ENCODE measurements at regions not wholly inside any gene's neighbourhood (a gene's known extent, or its start where the extent isn't known, plus 50 kb on each side); places are given as distances from the start of the nearest gene placed in this dataset.

DNA sequence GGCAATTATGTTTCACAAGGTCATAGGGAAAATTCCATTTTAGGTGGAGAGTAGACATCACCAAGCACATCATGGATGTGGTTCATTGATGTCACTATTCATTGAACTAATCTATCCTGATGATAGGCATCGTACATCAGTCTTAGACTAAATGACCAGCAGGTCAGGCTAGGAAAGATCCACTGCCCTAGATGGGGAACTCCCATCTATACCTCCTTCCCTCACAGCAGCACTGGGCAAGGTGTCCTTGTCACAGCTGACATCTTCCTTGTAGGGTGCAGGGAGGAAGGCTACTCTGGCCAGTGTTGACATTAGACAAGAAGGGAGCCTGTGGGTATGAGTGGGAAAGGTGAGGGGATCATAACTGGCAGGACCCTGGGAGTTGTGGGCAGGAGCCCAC is 63.8 kb upstream of the CAPRIN2 start:
- H3K4me1 ChIP-seq (ENCODE audit: control insufficient read depth in 2 of 2, insufficient read depth in 2 of 2, low read length in 2 of 2): no peaks in the 10 kb centered on the region
- no peaks in the 10 kb centered on the region for H3K36me3 ChIP-seq (ENCODE audit: control insufficient read depth in 2 of 2, insufficient read depth in 2 of 2, low read length in 2 of 2)
- H3K27me3 ChIP-seq (ENCODE audit: control insufficient read depth in 2 of 2, insufficient read depth in 2 of 2, low read length in 2 of 2): peaks cover 0 to 6% of the 10 kb centered on the region in 2 donors
- H3K9ac ChIP-seq (ENCODE audit: low read depth in 1 of 2, low read length in 2 of 2): no peak overlapping the region
- no peak overlapping the region for H3K4me3 ChIP-seq (ENCODE audit: low read length in 2 of 2)
- H3K27ac ChIP-seq (ENCODE audit: low read depth in 2 of 2, low read length in 2 of 2): no peak overlapping the region
- no peaks in the 10 kb centered on the region for H3K9me3 ChIP-seq (ENCODE audit: control insufficient read depth in 2 of 2, low read length in 2 of 2)

DNA sequence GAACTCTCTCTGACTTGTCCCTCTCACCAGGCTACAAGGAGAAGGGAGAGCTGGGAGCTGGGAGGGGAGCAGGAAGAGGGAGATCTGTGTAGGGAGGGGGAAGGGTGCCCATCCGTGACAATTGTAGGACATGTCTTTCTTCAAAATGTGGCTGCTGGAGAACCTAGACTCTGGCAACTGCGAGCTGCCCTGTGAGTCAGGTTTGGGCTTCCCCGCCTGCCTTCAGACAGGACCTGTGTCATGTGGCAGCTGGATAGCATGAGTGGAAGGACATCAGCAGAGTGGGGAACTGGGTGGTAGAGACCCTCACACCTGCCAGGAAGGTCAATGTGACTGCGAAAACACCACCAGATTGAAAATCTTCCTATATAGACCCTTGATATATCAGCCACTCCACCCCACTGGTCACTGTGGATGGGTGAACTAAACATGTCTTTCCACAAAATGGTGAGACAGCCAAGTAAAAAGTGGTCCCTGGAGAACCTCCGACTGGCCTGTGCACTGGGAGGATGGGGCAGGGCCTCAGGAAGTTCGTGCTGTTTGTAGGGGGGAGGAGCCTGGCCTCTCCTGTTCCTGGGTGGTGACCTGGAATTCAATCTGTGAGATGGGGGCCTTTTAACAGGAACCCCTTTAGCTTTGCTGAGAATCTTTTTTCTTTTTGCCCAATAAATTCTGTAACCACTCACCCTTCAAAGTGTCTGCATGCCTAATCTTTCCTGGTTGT is 62.2 kb upstream of the CAPRIN2 start:
- H3K36me3 ChIP-seq (ENCODE audit: control insufficient read depth in 2 of 2, insufficient read depth in 2 of 2, low read length in 2 of 2): no peaks in the 10 kb centered on the region
- H3K4me1 ChIP-seq (ENCODE audit: control insufficient read depth in 2 of 2, insufficient read depth in 2 of 2, low read length in 2 of 2): no peaks in the 10 kb centered on the region
- no peak overlapping the region for H3K27ac ChIP-seq (ENCODE audit: low read depth in 2 of 2, low read length in 2 of 2)
- no peak overlapping the region for H3K4me3 ChIP-seq (ENCODE audit: low read length in 2 of 2)
- peaks cover 0 to 6% of the 10 kb centered on the region in 2 donors for H3K27me3 ChIP-seq (ENCODE audit: control insufficient read depth in 2 of 2, insufficient read depth in 2 of 2, low read length in 2 of 2)
- H3K9ac ChIP-seq (ENCODE audit: low read depth in 1 of 2, low read length in 2 of 2): no peak overlapping the region
- no peaks in the 10 kb centered on the region for H3K9me3 ChIP-seq (ENCODE audit: control insufficient read depth in 2 of 2, low read length in 2 of 2)

DNA sequence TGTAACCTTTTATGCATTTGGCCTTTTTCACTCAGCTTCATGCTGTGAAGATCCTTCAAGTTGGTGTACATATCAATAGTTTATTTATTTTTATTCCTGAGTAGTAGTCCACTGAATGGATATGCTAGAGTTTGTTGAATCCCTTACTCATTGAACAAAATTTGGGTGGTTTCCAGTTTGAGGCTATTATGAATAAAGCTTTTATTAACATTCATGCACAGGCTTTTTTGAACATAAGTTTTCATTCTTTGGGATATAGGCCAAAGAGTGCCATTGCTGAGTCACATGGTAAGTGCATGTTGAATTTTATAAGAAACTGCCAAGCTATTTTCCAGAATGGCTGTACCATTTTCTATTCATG is 59.5 kb upstream of the CAPRIN2 start:
- H3K4me1 ChIP-seq (ENCODE audit: control insufficient read depth in 2 of 2, insufficient read depth in 2 of 2, low read length in 2 of 2): no peaks in the 10 kb centered on the region
- no peaks in the 10 kb centered on the region for H3K9me3 ChIP-seq (ENCODE audit: control insufficient read depth in 2 of 2, low read length in 2 of 2)
- H3K27me3 ChIP-seq (ENCODE audit: control insufficient read depth in 2 of 2, insufficient read depth in 2 of 2, low read length in 2 of 2): no peaks in the 10 kb centered on the region
- H3K4me3 ChIP-seq (ENCODE audit: low read length in 2 of 2): no peak overlapping the region
- H3K36me3 ChIP-seq (ENCODE audit: control insufficient read depth in 2 of 2, insufficient read depth in 2 of 2, low read length in 2 of 2): no peaks in the 10 kb centered on the region
- H3K9ac ChIP-seq (ENCODE audit: low read depth in 1 of 2, low read length in 2 of 2): no peak overlapping the region
- no peak overlapping the region for H3K27ac ChIP-seq (ENCODE audit: low read depth in 2 of 2, low read length in 2 of 2)

DNA sequence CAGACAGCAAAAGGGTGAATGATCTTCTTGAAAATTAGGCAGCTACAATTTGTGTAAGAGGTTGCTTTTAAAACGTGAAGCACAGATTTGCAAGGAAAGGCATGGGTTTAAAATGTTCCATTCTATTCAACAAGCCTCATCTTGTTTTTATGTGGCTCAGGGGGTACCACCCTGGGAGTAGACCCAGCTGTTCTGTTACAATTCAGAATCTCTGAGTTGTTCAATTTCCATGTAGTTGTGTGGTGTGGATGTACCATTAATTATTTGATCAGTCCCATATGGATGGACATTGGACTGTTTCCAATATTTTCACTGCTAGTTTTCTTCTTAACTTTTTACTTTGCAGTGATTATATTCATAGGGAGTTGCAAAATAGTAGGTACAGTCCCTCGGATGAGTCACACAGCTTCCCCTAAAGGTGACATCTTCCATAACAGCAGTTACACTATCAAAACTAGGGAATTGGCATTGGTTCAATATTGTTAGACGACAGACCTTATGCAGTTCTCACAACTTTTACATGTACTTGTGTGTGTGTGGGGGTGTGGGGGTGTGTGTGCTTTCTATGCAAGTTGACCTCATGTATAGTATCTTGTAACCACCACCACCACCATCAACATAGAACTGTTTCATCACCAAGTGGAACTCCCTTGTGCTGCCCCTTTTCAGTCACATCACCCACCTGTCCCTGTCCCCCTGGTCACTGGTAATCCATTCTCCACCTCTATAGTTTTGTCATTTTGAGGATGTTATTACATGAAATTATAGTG is 59.0 kb upstream of the CAPRIN2 start:
- Histone ChIP-seq H3K36me3 (ENCODE audit: control insufficient read depth in 2 of 2, insufficient read depth in 2 of 2, low read length in 2 of 2) (no peaks in the 10 kb centered on the region), H3K4me3 (ENCODE audit: low read length in 2 of 2) (no peak overlapping the region), H3K9ac (ENCODE audit: low read depth in 1 of 2, low read length in 2 of 2) (no peak overlapping the region), H3K27me3 (ENCODE audit: control insufficient read depth in 2 of 2, insufficient read depth in 2 of 2, low read length in 2 of 2) (no peaks in the 10 kb centered on the region), H3K4me1 (ENCODE audit: control insufficient read depth in 2 of 2, insufficient read depth in 2 of 2, low read length in 2 of 2) (no peaks in the 10 kb centered on the region), H3K9me3 (ENCODE audit: control insufficient read depth in 2 of 2, low read length in 2 of 2) (no peaks in the 10 kb centered on the region), H3K27ac (ENCODE audit: low read depth in 2 of 2, low read length in 2 of 2) (no peak overlapping the region)

DNA sequence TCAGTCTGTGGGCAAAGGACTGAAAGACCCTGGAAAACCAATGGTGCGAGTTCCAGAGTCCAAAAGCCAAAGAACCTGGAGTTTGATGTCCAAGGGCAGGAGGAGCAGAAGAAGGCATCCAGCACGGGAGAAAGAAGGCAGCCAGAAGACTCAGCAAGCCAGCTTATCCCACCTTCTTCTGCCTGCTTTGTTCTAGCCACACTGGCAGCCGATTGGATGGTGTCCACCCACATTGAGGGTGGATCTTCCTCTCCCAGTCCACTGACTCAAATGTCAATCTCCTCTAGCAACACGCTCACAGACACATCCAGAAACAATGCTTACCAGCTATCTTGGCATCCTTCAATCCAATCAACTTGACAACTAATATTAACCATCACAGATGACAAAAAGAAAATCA is 57.2 kb upstream of the CAPRIN2 start:
- no peaks in the 10 kb centered on the region for H3K4me1 ChIP-seq (ENCODE audit: control insufficient read depth in 2 of 2, insufficient read depth in 2 of 2, low read length in 2 of 2)
- no peaks in the 10 kb centered on the region for H3K36me3 ChIP-seq (ENCODE audit: control insufficient read depth in 2 of 2, insufficient read depth in 2 of 2, low read length in 2 of 2)
- no peaks in the 10 kb centered on the region for H3K27me3 ChIP-seq (ENCODE audit: control insufficient read depth in 2 of 2, insufficient read depth in 2 of 2, low read length in 2 of 2)
- H3K9ac ChIP-seq (ENCODE audit: low read depth in 1 of 2, low read length in 2 of 2): no peak overlapping the region
- H3K4me3 ChIP-seq (ENCODE audit: low read length in 2 of 2): no peak overlapping the region
- no peaks in the 10 kb centered on the region for H3K9me3 ChIP-seq (ENCODE audit: control insufficient read depth in 2 of 2, low read length in 2 of 2)
- H3K27ac ChIP-seq (ENCODE audit: low read depth in 2 of 2, low read length in 2 of 2): no peak overlapping the region

DNA sequence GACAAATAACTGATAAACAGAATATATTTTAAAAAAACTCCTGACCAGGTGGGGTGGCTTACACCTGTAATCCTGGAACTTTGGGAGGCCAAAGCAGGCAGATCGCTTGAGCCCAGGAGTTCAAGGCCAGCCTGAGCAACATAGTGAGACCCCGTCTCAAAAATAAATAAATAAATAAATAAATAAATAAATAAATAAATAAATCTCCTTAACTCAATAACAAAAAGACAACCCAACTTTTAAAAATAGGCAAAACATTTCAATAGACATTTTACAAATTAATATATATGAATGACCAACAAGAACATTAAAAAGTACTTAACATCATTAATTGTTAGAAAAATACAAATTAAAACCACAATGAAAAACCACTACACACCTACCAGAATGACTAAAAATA is 56.2 kb upstream of the CAPRIN2 start:
- H3K9me3 ChIP-seq (ENCODE audit: control insufficient read depth in 2 of 2, low read length in 2 of 2): no peaks in the 10 kb centered on the region
- no peaks in the 10 kb centered on the region for H3K27me3 ChIP-seq (ENCODE audit: control insufficient read depth in 2 of 2, insufficient read depth in 2 of 2, low read length in 2 of 2)
- H3K4me3 ChIP-seq (ENCODE audit: low read length in 2 of 2): no peak overlapping the region
- H3K9ac ChIP-seq (ENCODE audit: low read depth in 1 of 2, low read length in 2 of 2): no peak overlapping the region
- no peaks in the 10 kb centered on the region for H3K36me3 ChIP-seq (ENCODE audit: control insufficient read depth in 2 of 2, insufficient read depth in 2 of 2, low read length in 2 of 2)
- no peaks in the 10 kb centered on the region for H3K4me1 ChIP-seq (ENCODE audit: control insufficient read depth in 2 of 2, insufficient read depth in 2 of 2, low read length in 2 of 2)
- H3K27ac ChIP-seq (ENCODE audit: low read depth in 2 of 2, low read length in 2 of 2): no peak overlapping the region

DNA sequence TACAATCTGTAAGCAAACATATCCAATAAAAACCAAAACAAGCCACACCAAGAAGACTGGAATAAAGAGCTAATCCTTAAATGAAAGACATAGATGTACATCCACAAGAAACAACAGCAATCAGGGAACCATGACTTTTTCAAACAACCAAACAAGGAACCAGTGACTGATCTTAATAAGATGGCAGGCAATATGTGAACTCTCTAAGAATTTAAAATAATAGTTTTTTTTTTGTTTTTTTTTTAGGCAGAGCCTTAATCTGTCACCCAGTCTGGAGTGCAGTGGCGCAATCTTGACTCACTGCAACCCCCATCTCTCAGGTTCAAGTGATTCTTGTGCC is 52.9 kb upstream of the CAPRIN2 start:
- Histone ChIP-seq H3K4me1 (ENCODE audit: control insufficient read depth in 2 of 2, insufficient read depth in 2 of 2, low read length in 2 of 2) (no peaks in the 10 kb centered on the region), H3K27ac (ENCODE audit: low read depth in 2 of 2, low read length in 2 of 2) (no peak overlapping the region), H3K9me3 (ENCODE audit: control insufficient read depth in 2 of 2, low read length in 2 of 2) (no peaks in the 10 kb centered on the region), H3K9ac (ENCODE audit: low read depth in 1 of 2, low read length in 2 of 2) (no peak overlapping the region), H3K27me3 (ENCODE audit: control insufficient read depth in 2 of 2, insufficient read depth in 2 of 2, low read length in 2 of 2) (no peaks in the 10 kb centered on the region), H3K36me3 (ENCODE audit: control insufficient read depth in 2 of 2, insufficient read depth in 2 of 2, low read length in 2 of 2) (no peaks in the 10 kb centered on the region), H3K4me3 (ENCODE audit: low read length in 2 of 2) (no peak overlapping the region)

DNA sequence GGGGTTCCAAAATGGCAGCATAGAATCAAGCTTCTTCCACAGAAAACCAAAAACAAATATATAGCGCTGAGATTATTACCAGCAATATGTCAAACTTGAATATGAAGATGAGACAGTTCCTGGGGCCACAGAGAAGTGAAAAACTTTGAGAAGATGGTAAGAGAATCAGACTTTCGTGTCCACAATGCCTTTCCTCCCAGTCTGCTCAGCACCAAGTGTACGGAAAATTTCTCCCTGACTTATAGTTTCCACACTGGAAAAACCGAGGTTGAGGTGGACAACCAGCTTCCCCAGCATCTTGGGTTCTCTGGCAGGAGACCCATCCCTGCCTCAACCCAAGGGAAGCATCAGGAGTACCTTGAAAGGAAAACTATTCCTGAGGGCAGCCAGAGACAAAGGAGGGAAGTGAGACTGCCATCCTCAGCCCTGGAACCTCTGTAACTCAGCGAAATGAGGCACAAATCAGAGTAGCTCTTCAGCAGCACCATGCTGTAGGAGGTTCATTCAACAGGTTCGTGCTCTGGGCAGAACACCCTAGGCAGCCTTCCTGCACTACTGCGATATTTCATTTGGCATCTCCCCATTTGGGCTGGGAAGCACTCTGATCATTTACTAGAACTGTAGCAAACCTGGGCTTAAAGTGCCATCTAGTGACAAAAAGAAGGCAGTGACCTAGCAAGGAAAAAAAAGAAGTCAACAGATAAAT is 52.4 kb upstream of the CAPRIN2 start:
- Histone ChIP-seq H3K27ac (ENCODE audit: low read depth in 2 of 2, low read length in 2 of 2) (no peak overlapping the region), H3K9me3 (ENCODE audit: control insufficient read depth in 2 of 2, low read length in 2 of 2) (no peaks in the 10 kb centered on the region), H3K4me1 (ENCODE audit: control insufficient read depth in 2 of 2, insufficient read depth in 2 of 2, low read length in 2 of 2) (no peaks in the 10 kb centered on the region), H3K9ac (ENCODE audit: low read depth in 1 of 2, low read length in 2 of 2) (no peak overlapping the region), H3K4me3 (ENCODE audit: low read length in 2 of 2) (no peak overlapping the region), H3K27me3 (ENCODE audit: control insufficient read depth in 2 of 2, insufficient read depth in 2 of 2, low read length in 2 of 2) (no peaks in the 10 kb centered on the region), H3K36me3 (ENCODE audit: control insufficient read depth in 2 of 2, insufficient read depth in 2 of 2, low read length in 2 of 2) (no peaks in the 10 kb centered on the region)

DNA sequence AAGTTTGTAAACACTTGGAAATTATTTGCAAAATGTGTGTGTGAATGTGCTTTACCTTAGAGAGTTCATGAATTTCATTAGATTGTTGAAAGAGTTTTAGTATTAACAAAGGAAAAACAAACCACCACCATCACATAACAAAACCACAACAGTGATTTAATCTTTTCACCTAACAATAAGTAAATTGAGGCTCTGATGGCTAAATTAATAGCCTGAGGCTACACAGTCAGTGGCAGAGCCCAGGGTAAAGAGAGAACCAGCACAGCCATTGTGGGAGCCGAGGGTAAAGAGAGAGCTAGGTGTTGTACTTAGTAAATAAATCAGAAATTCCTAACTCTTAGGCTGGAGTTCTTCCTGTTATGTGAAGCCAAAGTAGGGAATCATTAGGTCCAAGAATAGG is 51.2 kb upstream of the CAPRIN2 start:
- Histone ChIP-seq H3K9me3 (ENCODE audit: control insufficient read depth in 2 of 2, low read length in 2 of 2) (no peaks in the 10 kb centered on the region), H3K4me3 (ENCODE audit: low read length in 2 of 2) (no peak overlapping the region), H3K27ac (ENCODE audit: low read depth in 2 of 2, low read length in 2 of 2) (no peak overlapping the region), H3K9ac (ENCODE audit: low read depth in 1 of 2, low read length in 2 of 2) (no peak overlapping the region), H3K4me1 (ENCODE audit: control insufficient read depth in 2 of 2, insufficient read depth in 2 of 2, low read length in 2 of 2) (no peaks in the 10 kb centered on the region), H3K36me3 (ENCODE audit: control insufficient read depth in 2 of 2, insufficient read depth in 2 of 2, low read length in 2 of 2) (no peaks in the 10 kb centered on the region), H3K27me3 (ENCODE audit: control insufficient read depth in 2 of 2, insufficient read depth in 2 of 2, low read length in 2 of 2) (no peaks in the 10 kb centered on the region)
